DLD1 (cell line): ENCODE measurements at regions not wholly inside any gene's neighbourhood (a gene's known extent, or its start where the extent isn't known, plus 50 kb on each side); places are given as distances from the start of the nearest gene placed in this dataset.

ENCODE experiments used
- in situ Hi-C: cut with HindIII; loops from 2 replicates; pipeline ENCODE4 v1.10.0; 2017; ENCODE audit warnings: low sequenced_read_pairs

DNA sequence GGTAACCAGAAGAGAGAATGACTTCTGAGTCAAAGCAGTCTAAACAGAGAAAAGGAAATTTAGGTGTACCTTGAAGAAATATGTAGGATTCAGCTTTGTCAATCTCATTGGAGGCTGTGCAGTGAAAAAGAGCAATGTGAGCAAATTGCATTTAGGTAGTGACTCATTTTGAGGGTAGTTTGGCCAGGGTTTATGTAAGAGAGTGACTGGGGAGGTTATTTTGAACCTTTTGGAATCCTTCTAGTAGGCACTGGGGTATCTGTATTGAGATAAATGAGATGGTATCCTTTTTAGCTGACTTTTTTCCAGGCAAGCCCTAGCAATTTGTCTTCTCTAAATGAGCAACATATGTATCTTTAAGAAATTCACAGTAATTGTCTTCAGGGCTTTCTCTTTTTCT, 95.9 kb downstream of the DISP1 start:
- in situ Hi-C loops: no loop called here

DNA sequence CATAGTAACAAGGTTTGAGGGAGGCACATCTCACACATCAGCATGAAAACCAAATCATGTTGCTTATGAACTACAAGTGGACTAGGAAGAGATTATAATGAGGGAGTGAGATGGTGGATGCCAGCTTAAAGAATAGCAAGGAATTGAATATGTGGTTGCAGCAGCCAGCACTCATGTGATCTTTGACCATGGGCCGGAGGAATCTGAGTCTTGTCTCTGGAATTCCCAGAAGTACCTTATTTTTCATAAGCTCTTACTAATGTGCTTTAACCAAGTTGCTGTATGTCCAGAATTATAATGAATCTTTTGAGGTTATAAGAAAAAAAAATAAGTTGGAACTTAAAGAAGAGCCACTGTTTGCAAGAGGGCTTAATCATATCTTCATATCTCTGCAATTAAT, 97.0 kb downstream of the DISP1 start:
- in situ Hi-C loops: no loop called here

DNA sequence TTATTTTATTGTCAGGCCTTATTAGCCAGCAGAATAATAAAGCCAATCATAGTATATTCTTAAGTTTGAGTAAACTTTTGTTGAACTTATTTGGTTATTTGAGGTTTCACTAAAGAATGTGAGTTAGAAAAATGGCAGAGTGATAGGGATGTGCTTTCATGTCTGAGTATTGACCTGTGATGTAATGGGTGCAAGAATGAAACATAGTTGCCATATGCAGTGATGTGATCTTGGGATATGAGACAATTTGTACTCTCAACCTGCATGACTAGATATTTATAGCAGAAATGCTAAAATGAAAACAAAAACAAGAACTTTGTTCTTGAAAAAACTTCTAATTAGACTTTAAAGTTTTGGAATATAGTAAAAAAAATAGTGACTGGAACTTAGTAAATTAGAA, 97.9 kb downstream of the DISP1 start:
- in situ Hi-C loops: no loop called here

GRCh38 chr1:222914861-222915632, 100.2 kb downstream of the DISP1 start:
- in situ Hi-C loops: no loop called here

DNA sequence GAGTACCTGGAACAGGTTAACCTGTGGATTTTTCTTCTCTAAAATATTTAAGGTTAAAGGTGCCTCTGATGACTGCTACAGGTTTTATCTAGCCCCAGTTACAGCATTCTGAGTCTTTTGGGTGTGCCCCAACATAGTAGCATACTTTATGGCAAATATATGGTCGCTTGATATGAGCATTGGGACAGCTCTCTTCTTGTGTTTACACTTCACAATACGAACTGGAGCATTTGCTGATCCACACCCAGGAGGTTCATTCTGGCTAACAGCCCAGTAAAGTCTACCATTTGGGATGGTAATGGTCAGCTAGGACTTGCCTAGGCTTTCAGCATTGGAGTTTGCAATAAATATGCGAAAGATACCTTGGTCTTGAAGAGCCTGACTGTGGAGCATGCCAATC, 101.3 kb downstream of the DISP1 start:
- in situ Hi-C loops: no loop called here

GRCh38 chr1:222918801-222919477, 104.1 kb downstream of the DISP1 start:
- in situ Hi-C loops: no loop called here

DNA sequence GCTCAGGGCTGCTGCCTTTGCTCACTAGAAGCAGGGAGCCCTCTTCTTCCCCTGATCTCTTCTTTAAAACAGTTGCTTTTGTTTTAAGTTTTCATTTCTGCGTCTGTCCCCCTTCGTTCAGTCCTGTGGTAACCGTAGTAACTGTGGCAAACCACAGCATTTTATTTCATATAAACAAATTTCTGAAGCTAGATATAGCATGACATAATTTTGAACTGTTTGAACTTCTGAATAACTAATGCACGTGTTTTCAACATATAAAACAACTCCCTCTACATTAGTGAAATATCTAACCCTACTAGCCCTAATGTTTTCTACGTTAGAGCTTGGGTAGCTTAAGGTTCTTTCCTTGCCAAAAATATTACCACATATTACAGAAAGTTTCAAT, 104.6 kb downstream of the DISP1 start:
- in situ Hi-C loops: no loop called here

- in situ Hi-C loops: no loop called here
These were observed 105.3 kb downstream of the DISP1 start for GRCh38 chr1:222920169-222920568.

DNA sequence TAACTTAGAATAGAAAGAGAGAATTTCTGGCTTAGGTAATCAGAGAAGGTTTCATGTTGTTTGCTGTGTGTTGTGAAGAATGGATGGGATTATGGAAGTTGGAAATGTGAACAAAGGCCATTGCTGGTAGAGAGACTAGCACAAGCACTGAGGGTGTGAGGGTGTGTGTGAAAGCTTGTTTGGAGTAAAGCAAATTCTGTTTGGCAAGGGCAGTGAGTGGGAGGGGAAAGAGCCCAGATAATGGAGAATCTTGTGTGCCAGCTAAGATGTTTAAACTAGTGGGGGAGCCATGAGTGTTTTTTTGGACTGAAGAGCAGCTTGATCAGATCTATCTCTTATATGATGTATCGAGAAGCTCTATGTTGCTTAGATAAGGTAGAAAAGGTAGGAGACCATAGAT, 107.1 kb downstream of the DISP1 start:
- in situ Hi-C loops: no loop called here

DNA sequence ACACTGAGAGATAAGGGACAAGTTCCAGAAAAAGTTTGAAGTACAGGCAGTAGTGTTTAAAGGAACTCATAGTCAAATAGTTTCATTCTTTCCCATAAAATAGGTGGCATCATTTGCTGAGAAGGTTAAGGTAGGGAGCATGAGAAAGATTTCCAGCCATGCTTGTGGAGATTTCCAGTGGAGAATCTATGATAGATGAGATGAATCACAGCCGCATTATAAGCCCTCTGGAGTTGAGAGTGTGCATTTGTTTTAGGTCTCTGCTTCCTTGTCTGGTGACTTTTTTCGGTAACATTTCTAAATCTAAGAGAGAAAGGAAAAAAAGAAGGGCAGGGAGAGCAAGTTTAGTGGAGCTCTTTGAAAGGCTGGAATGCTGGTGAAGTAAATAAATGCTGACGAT, 108.7 kb downstream of the DISP1 start:
- in situ Hi-C loops: no loop called here

DNA sequence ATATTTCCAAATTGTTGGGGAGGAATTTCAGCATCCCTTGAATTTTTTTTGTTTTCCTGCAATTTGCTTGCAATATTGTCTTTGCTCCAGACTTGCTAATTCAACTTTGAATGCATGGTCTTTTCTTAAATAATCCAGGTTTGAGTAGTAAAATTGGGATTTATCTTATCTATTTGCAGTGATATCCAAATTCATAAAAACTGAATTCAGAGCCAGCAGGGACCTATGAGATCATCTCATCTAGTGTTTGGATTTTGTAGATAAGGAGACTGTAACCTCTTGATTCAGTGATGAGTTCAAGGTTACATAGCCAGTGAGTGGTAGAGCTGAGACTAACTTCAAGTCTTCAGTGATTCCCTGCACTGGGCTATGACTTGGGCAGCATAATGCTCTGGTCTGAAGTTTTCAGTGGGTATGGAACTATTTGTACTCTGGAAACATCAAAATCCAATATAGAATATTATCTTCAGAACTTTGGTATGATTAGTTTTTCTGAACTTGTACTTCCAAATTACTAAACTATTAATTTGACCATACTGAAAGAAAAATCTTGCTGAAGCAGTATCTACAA, 109.4 kb downstream of the DISP1 start:
- in situ Hi-C loops: no loop called here

- in situ Hi-C loops: no loop called here
These were observed 111.7 kb downstream of the DISP1 start for GRCh38 chr1:222926566-222926965.

- in situ Hi-C loops: no loop called here
These were observed 112.2 kb downstream of the DISP1 start for GRCh38 chr1:222927031-222927430.

DNA sequence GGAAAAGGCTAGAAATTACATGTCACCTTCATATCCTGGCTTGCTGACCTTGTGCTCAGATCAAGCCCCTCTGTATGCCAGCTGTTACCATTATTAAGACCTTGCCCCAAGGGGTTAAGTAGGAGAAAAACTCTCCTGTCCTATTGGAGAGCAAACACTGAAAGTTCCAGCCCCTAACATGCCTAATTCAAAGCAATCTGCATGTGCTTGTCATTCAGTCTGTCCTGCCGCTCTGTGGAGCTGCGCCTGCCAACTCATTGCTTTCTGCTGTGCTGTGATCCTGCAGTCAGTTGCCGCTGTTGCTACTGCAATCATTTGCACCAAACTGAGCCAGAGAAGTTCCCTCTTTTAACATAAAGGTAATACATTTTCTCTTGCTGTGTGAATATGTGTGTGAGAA, 113.4 kb downstream of the DISP1 start:
- in situ Hi-C loops: no loop called here

GRCh38 chr1:222930070-222930469, 115.2 kb downstream of the DISP1 start:
- in situ Hi-C loops: no loop called here

DNA sequence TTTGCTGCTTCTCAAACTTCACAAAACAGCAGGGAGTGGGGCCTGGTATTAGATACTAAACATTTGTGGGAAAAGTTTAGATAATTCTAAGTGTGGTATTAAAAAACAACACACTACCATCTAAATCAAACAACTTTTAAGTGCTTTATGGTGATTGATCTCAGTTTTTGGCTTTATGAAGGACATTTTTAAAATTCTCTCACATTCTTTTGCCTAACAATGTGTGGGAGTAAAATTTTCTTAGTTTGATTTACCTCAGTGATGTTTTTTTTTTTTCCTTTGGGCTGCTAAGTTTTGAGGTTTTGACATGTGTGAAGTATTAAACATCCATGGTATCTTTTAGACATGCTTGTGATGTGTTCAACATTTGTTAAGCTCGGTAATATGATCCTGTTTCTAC, 116.2 kb downstream of the DISP1 start:
- in situ Hi-C loops: no loop called here

GRCh38 chr1:222933273-222933672, 118.4 kb downstream of the DISP1 start:
- in situ Hi-C loops: no loop called here

GRCh38 chr1:222935239-222935900, 120.5 kb downstream of the DISP1 start:
- in situ Hi-C loops: no loop called here

DNA sequence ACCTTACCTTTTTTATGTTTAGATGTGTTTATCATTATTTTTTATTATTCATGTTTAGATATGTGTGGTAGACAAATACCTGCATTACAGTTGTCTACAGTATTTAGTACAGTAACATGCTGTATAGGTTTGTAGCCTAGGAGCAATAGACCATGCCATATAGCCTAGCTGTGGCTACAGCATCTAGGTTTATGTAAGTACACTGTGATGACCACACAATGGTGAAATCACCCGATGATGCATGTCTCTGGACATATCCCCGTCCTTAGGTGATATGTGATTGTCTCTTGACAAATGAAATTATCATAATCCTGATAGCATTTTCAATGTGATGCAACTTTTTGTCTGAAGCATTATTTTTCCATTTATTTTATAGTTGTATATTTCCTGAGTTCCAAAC, 121.2 kb downstream of the DISP1 start:
- in situ Hi-C loops: no loop called here

GRCh38 chr1:222938986-222939385, 124.1 kb downstream of the DISP1 start:
- in situ Hi-C loops: no loop called here

DNA sequence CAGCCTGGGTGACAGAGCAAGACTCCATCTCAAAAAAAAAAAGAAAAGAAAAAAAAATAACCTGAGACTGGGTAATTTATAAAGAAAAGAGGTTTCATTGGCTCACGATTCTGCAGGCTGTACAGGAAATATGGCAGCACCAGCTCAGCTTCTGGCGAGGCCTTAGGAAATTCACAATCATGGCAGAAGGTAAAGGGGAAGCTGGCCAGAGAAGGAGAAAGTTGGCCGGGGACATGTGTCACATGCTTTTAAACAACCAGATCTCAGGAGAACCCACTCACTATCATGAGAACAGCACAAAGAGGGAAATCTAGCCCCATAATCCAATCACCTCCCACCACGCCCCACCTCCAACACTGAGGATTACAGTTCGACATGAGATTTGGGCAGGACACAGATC, 125.3 kb downstream of the DISP1 start:
- in situ Hi-C loops: no loop called here

DNA sequence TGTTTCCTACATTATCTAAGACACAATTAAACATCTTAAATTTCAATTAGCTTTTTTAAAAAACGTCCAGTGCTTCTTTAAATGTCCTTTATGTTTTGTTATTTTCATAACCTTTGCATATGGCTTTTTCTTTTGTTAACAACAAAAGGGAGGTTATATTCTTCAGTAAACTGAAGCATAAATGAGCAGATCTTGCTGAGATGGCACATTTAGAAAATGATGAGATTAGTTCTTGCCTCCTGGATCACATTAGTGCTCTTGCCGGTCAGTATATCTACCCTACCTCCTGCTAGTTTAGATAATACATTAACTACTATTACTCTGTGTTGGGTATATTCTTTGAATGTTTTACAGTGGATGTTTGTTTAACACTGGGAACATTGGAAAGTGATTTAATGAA, 126.1 kb downstream of the DISP1 start:
- in situ Hi-C loops: no loop called here
